Natural killer cell (primary cell): ENCODE measurements at regions not wholly inside any gene's neighbourhood (a gene's known extent, or its start where the extent isn't known, plus 50 kb on each side); places are given as distances from the start of the nearest gene placed in this dataset.

Source experiments
- ATAC-seq, 3 donors: fragments of 150-1000 bp in 2 of 3; fragments of 200-7000 bp in 1 of 3; cut with Tn5 transposase; 1 replicate in 1 of 3; 2 replicates in 2 of 3; pipeline ENCODE4 v1.10.0; 2021; ENCODE audit warnings: mild to moderate bottlenecking in 2 of 3, moderate library complexity in 2 of 3
- DNase-seq, 2 donors: peaks; one replicate each; pipeline versions ENCODE4 v3.0.0 to v3.0.0-alpha.2; 2013 to 2021; ENCODE audit warnings: mixed read lengths in 1 of 2
- H3K27ac ChIP-seq: one replicate; pipeline ENCODE4 v1.5.1; 2013; ENCODE audit warnings: mild to moderate bottlenecking, low read length
- H3K27me3 ChIP-seq: one replicate; pipeline ENCODE4 v1.6.1; 2013; ENCODE audit warnings: low read length; ENCODE audit not compliant: control insufficient read depth, insufficient read depth
- H3K36me3 ChIP-seq: one replicate; pipeline ENCODE4 v1.6.1; 2013; ENCODE audit warnings: low read length; ENCODE audit not compliant: control insufficient read depth, insufficient read depth
- H3K4me1 ChIP-seq: one replicate; pipeline ENCODE4 v1.6.1; 2013; ENCODE audit warnings: low read length; ENCODE audit not compliant: control insufficient read depth, insufficient read depth
- H3K4me3 ChIP-seq: one replicate; pipeline ENCODE4 v1.5.1; 2013; ENCODE audit warnings: low read length
- H3K9me3 ChIP-seq: one replicate; pipeline ENCODE4 v1.6.1; 2013; ENCODE audit warnings: low read length; ENCODE audit not compliant: control insufficient read depth, insufficient read depth
- H3K27ac Mint-ChIP-seq, 2 donors: one replicate each; pipeline ENCODE4 v1.8.0; 2022; ENCODE audit warnings: mild to moderate bottlenecking in 2 of 2, mixed read lengths in 2 of 2, moderate library complexity in 1 of 2
- H3K27me3 Mint-ChIP-seq, 2 donors: one replicate each; pipeline ENCODE4 v1.8.0; 2022; ENCODE audit warnings: low read depth in 2 of 2, mixed read lengths in 2 of 2
- H3K36me3 Mint-ChIP-seq: one replicate; pipeline ENCODE4 v1.8.0; 2022; ENCODE audit warnings: mixed read lengths
- H3K4me1 Mint-ChIP-seq, 2 donors: one replicate each; pipeline ENCODE4 v1.8.0; 2022; ENCODE audit warnings: mixed read lengths in 2 of 2
- H3K4me3 Mint-ChIP-seq: one replicate; pipeline ENCODE4 v1.8.0; 2022; ENCODE audit warnings: mild to moderate bottlenecking, moderate library complexity, mixed read lengths
- H3K9me3 Mint-ChIP-seq, 2 donors: one replicate each; pipeline ENCODE4 v1.8.0; 2022; ENCODE audit warnings: mixed read lengths in 2 of 2
- WGBS: methylation state at CpG from one replicate; pipeline ENCODE4 v1.1.7; 2013; ENCODE audit warnings: missing lambda C conversion rate; ENCODE audit not compliant: insufficient coverage; 5-methylcytosine and 5-hydroxymethylcytosine counted together
- intact Hi-C: fragments of 100-400 bp; cut with micrococcal nuclease; formaldehyde crosslinking; loops from one replicate; pipeline ENCODE4 v1.14.2; 2022
- TF ChIP-seq, protein P1 (sequence below): fragments of 200-600 bp; IDR thresholded peaks from one replicate; pipeline ENCODE4 v1.8.0; 2022; ENCODE audit warnings: antibody characterized with exemption

DNA sequence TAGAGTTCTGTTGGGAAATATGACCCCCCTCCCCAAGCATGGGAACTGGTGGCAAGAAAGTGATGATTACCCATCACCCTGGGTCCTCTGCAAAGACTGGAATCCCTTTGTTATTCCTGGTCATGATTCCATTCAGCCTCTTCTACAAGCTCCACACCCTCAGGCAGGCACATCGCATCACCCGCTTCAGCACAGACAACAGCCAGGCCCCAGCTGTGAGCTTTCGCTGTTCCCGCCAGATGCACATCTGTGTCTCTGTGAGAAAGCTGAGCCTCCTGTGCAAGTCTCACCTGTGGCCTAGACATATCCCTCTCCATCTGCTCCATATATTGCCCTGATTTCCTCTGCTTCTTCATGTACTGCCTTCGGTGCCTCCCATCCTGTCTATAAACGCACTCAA lies 368.0 kb upstream of the RAB6C start:
- no peaks in the 10 kb centered on the region for H3K4me1 ChIP-seq
- H3K36me3 ChIP-seq = no peaks in the 10 kb centered on the region
- H3K9me3 Mint-ChIP-seq = peaks cover 0 to 2% of the 10 kb centered on the region in 2 donors
- no peaks in the 10 kb centered on the region for H3K27me3 ChIP-seq
- ATAC-seq (no peak), DNase-seq (no peak)
- H3K4me3 Mint-ChIP-seq = no peak overlapping the region
- H3K27me3 Mint-ChIP-seq = peaks cover 0 to 2% of the 10 kb centered on the region in 2 donors
- H3K4me3 ChIP-seq = no peak overlapping the region
- no peaks in the 10 kb centered on the region for H3K36me3 Mint-ChIP-seq
- no peak overlapping the region for H3K27ac ChIP-seq
- TF ChIP-seq, protein P1, sequence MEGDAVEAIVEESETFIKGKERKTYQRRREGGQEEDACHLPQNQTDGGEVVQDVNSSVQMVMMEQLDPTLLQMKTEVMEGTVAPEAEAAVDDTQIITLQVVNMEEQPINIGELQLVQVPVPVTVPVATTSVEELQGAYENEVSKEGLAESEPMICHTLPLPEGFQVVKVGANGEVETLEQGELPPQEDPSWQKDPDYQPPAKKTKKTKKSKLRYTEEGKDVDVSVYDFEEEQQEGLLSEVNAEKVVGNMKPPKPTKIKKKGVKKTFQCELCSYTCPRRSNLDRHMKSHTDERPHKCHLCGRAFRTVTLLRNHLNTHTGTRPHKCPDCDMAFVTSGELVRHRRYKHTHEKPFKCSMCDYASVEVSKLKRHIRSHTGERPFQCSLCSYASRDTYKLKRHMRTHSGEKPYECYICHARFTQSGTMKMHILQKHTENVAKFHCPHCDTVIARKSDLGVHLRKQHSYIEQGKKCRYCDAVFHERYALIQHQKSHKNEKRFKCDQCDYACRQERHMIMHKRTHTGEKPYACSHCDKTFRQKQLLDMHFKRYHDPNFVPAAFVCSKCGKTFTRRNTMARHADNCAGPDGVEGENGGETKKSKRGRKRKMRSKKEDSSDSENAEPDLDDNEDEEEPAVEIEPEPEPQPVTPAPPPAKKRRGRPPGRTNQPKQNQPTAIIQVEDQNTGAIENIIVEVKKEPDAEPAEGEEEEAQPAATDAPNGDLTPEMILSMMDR = no peak
- no peak overlapping the region for H3K27ac Mint-ChIP-seq
- intact Hi-C loops = no loop called here
- peaks cover 0 to 2% of the 10 kb centered on the region in 2 donors for H3K4me1 Mint-ChIP-seq
- 93% methylated on average over 6 of the region's 6 CpGs for whole genome bisulfite sequencing
- H3K9me3 ChIP-seq = no peaks in the 10 kb centered on the region

- H3K4me3 Mint-ChIP-seq = no peak overlapping the region
- intact Hi-C loops = no loop called here
- no peaks in the 10 kb centered on the region for H3K4me1 Mint-ChIP-seq
- WGBS = 44% methylated on average over 5 of the region's 5 CpGs
- DNase-seq (no peak), ATAC-seq (no peak)
- Histone ChIP-seq H3K9me3 (no peaks in the 10 kb centered on the region), H3K4me1 (no peaks in the 10 kb centered on the region), H3K4me3 (no peak overlapping the region), H3K36me3 (no peaks in the 10 kb centered on the region), H3K27ac (no peak overlapping the region), H3K27me3 (no peaks in the 10 kb centered on the region)
- no peak overlapping the region for H3K27ac Mint-ChIP-seq
- no peaks in the 10 kb centered on the region for H3K27me3 Mint-ChIP-seq
- H3K9me3 Mint-ChIP-seq = no peaks in the 10 kb centered on the region
- TF ChIP-seq, protein P1 = no peak
- H3K36me3 Mint-ChIP-seq = no peaks in the 10 kb centered on the region
Observed at GRCh38 chr2:129619471-129619870, 360.0 kb upstream of the RAB6C start.

- no peaks in the 10 kb centered on the region for H3K9me3 ChIP-seq
- WGBS = 93% methylated on average over 2 of the region's 4 CpGs
- intact Hi-C loops = no loop called here
- H3K4me3 ChIP-seq = no peak overlapping the region
- Mint-ChIP-seq H3K27me3 (no peaks in the 10 kb centered on the region), H3K4me3 (no peak overlapping the region), H3K27ac (no peak overlapping the region), H3K36me3 (no peaks in the 10 kb centered on the region), H3K9me3 (no peaks in the 10 kb centered on the region), H3K4me1 (no peaks in the 10 kb centered on the region)
- no peaks in the 10 kb centered on the region for H3K27me3 ChIP-seq
- TF ChIP-seq, protein P1 = no peak
- DNase-seq (no peak), ATAC-seq (no peak)
- H3K36me3 ChIP-seq = no peaks in the 10 kb centered on the region
- no peaks in the 10 kb centered on the region for H3K4me1 ChIP-seq
- no peak overlapping the region for H3K27ac ChIP-seq
Observed at GRCh38 chr2:129620411-129620810, 359.1 kb upstream of the RAB6C start.

DNA sequence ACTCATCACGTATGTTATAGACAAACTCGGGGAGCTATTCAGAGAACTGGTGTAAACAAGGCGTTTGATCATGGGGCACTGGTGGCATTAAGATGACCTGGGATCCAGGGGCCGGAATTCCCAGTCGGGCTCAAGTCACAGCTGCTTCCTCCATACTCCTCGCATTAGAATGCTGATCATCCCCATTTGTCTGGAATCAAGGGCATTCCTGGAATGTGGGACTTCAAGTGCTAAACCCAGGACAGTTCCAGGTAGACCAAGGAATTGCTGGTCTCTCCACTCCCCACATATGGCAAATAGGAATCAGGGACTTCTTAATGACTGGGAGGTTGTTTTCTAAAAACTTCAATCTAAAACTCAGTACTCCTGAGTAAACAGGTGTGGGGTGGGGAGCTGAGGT lies 355.7 kb upstream of the RAB6C start:
- Mint-ChIP-seq H3K4me3 (no peak overlapping the region), H3K27me3 (no peaks in the 10 kb centered on the region), H3K36me3 (no peaks in the 10 kb centered on the region), H3K4me1 (no peaks in the 10 kb centered on the region), H3K9me3 (no peaks in the 10 kb centered on the region), H3K27ac (no peak overlapping the region)
- no peak for DNase-seq
- 83% methylated on average over 6 of the region's 6 CpGs for WGBS
- Histone ChIP-seq H3K27ac (no peak overlapping the region), H3K36me3 (no peaks in the 10 kb centered on the region), H3K4me1 (no peaks in the 10 kb centered on the region), H3K27me3 (no peaks in the 10 kb centered on the region), H3K4me3 (no peak overlapping the region), H3K9me3 (no peaks in the 10 kb centered on the region)
- TF ChIP-seq, protein P1 = no peak
- intact Hi-C loops = no loop called here
- no peak for ATAC-seq
